Adrenal gland (tissue), 9 donors: ENCODE measurements at regions not wholly inside any gene's neighbourhood (a gene's known extent, or its start where the extent isn't known, plus 50 kb on each side); places are given as distances from the start of the nearest gene placed in this dataset.

Experiments used
- DNase-seq, 7 donors: peaks; one replicate each; pipeline ENCODE4 v3.0.0-alpha.2; 2019 to 2020
- H3K27ac ChIP-seq, 5 donors: fragments of 200-600 bp; sonication (generic) in 4 of 5; 1 replicate in 3 of 5; 2 replicates in 2 of 5; pipeline versions ENCODE4 v1.5.1 to v1.8.0; 2016 to 2020; ENCODE audit warnings: mild to moderate bottlenecking in 1 of 5
- H3K27me3 ChIP-seq: fragments of 200-600 bp; 2 replicates; pipeline ENCODE4 v1.8.0; 2021
- H3K36me3 ChIP-seq, 2 donors: fragments of 200-600 bp; replicated peaks in 1 of 2; 1 replicate in 1 of 2; 2 replicates in 1 of 2; pipeline versions ENCODE4 v1.5.1 to v1.8.0; 2018 to 2022
- H3K4me1 ChIP-seq, 2 donors: fragments of 200-600 bp; replicated peaks in 1 of 2; 1 replicate in 1 of 2; 2 replicates in 1 of 2; pipeline versions ENCODE4 v1.5.1 to v1.8.0; 2018 to 2021
- H3K4me3 ChIP-seq, 4 donors: fragments of 200-600 bp; sonication (generic) in 3 of 4; one replicate each; pipeline ENCODE4 v1.5.1; 2016 to 2018
- H3K9me3 ChIP-seq, 3 donors: fragments of 200-600 bp; sonication (generic) in 1 of 3; replicated peaks in 1 of 3; 1 replicate in 2 of 3; 2 replicates in 1 of 3; pipeline versions ENCODE4 v1.5.1 to v1.8.0; 2016 to 2021
- CTCF ChIP-seq, 6 experiments: fragments of 450-650 bp in 4 of 6; fragments of 200-600 bp in 2 of 6; sonication (generic) in 1 of 6; IDR thresholded peaks; 1 replicate in 5 of 6; 2 replicates in 1 of 6; pipeline versions ENCODE4 v1.5.1 to v1.8.0; 2016 to 2021; ENCODE audit warnings: antibody characterized with exemption in 6 of 6, mild to moderate bottlenecking in 2 of 6, moderate library complexity in 1 of 6
- POLR2A ChIP-seq, 2 donors: fragments of 450-650 bp; IDR thresholded peaks; one replicate each; pipeline ENCODE4 v1.6.1; 2017; ENCODE audit warnings: antibody characterized with exemption in 2 of 2, mild to moderate bottlenecking in 2 of 2, moderate library complexity in 1 of 2
- WGBS, 4 donors: extraction: QIAGEN DNeasy Blood & Tissue Kit in 2 of 4; methylation state at CpG; one replicate each; pipeline versions ENCODE4 v1.1.5 to v1.1.7; 2013 to 2017; 5-methylcytosine and 5-hydroxymethylcytosine counted together
- intact Hi-C, 2 donors: fragments of 100-400 bp; cut with DNase I; formaldehyde crosslinking; loops; one replicate each; pipeline versions ENCODE4 v1.14.1 to v1.15.0; 2022 to 2023
- donor health status: healthy with polysubstance abuse.
- donor health status: Bipolar disorder and iron deficiency.
- donor health status: DM: yes; HTN: yes; CAD: no.
- donor health status: DM: no; HTN: no; CAD: no.
- donor health status: DM: no; HTN: no; CAD: no.

- no peaks in the 10 kb centered on the region for H3K4me1 ChIP-seq
- WGBS, 4 donors, result 72 to 83% (median 77%) methylated on average over 5 of the region's 5 CpGs
- H3K4me3 ChIP-seq, result no peak overlapping the region
- DNase-seq, result no peak
- H3K36me3 ChIP-seq, result no peaks in the 10 kb centered on the region
- TF ChIP-seq CTCF (IDR thresholded peaks at IDR 0.05) (no peak), POLR2A (IDR thresholded peaks at IDR 0.05) (no peak)
- no peaks in the 10 kb centered on the region for H3K27me3 ChIP-seq
- no peak overlapping the region for H3K27ac ChIP-seq
- intact Hi-C loops, result no loop called here
- no peaks in the 10 kb centered on the region for H3K9me3 ChIP-seq
Measured at GRCh38 chr5:89996890-89997289, 412.7 kb downstream of the CETN3 start.

- Histone ChIP-seq H3K4me1 (no peaks in the 10 kb centered on the region), H3K36me3 (no peaks in the 10 kb centered on the region), H3K4me3 (no peak overlapping the region), H3K27ac (no peak overlapping the region), H3K27me3 (no peaks in the 10 kb centered on the region), H3K9me3 (no peaks in the 10 kb centered on the region)
- TF ChIP-seq POLR2A (IDR thresholded peaks at IDR 0.05), result no peak
- 48 to 69% (median 62%) methylated on average over 1 of the region's 1 CpG for WGBS, 4 donors
- no peak for DNase-seq
- intact Hi-C loops, result no loop called here
Measured at GRCh38 chr5:89996335-89996734, 413.2 kb downstream of the CETN3 start.

- Histone ChIP-seq H3K4me3 (no peak overlapping the region), H3K9me3 (no peaks in the 10 kb centered on the region), H3K36me3 (no peaks in the 10 kb centered on the region), H3K4me1 (no peaks in the 10 kb centered on the region), H3K27ac (no peak overlapping the region), H3K27me3 (no peaks in the 10 kb centered on the region)
- no peak for DNase-seq
- intact Hi-C loops, result no loop called here
- TF ChIP-seq POLR2A (IDR thresholded peaks at IDR 0.05), result no peak
- no peak for TF ChIP-seq CTCF (IDR thresholded peaks at IDR 0.05)
Measured at GRCh38 chr5:89994266-89994665, 415.3 kb downstream of the CETN3 start.

- no peak overlapping the region for H3K4me3 ChIP-seq
- H3K36me3 ChIP-seq, result no peaks in the 10 kb centered on the region
- no peak for TF ChIP-seq POLR2A (IDR thresholded peaks at IDR 0.05)
- TF ChIP-seq CTCF (IDR thresholded peaks at IDR 0.05), result no peak
- 66 to 81% (median 73%) methylated on average over 3 of the region's 3 CpGs for WGBS, 4 donors
- intact Hi-C loops, result no loop called here
- H3K9me3 ChIP-seq, result no peaks in the 10 kb centered on the region
- H3K27ac ChIP-seq, result no peak overlapping the region
- H3K27me3 ChIP-seq, result no peaks in the 10 kb centered on the region
- H3K4me1 ChIP-seq, result no peaks in the 10 kb centered on the region
- DNase-seq, result no peak
Measured at GRCh38 chr5:89992201-89992600, 417.4 kb downstream of the CETN3 start.

GRCh38 chr5:89991592-89991991 lies 418.0 kb downstream of the CETN3 start:
- no peak for DNase-seq
- TF ChIP-seq CTCF (IDR thresholded peaks at IDR 0.05) (no peak), POLR2A (IDR thresholded peaks at IDR 0.05) (no peak)
- no peak overlapping the region for H3K27ac ChIP-seq
- no peaks in the 10 kb centered on the region for H3K27me3 ChIP-seq
- no peaks in the 10 kb centered on the region for H3K4me1 ChIP-seq
- no peak overlapping the region for H3K4me3 ChIP-seq
- WGBS, 4 donors, result 75 to 95% (median 89%) methylated on average over 2 of the region's 2 CpGs
- no peaks in the 10 kb centered on the region for H3K36me3 ChIP-seq
- intact Hi-C loops, result no loop called here
- no peaks in the 10 kb centered on the region for H3K9me3 ChIP-seq
